ENCODE measurements at regions not wholly inside any gene's neighbourhood (a gene's known extent, or its start where the extent isn't known, plus 50 kb on each side); places are given as distances from the start of the nearest gene placed in this dataset.
A peak's percentile ranks its signal among the peaks of the same experiment; 100 is the strongest.

- POLR2A ChIA-PET, result interaction anchor here (0.5 to 2.6 kb wide), 7 partner anchors 54 to 80 kb away, joined by 3 to 13 read pairs (median 4); no protein-coding TSS in a partner anchor
- Histone ChIP-seq H3K9ac (no peak overlapping the region), H3K9me2 (no peaks in the 10 kb centered on the region), H3K9me3 (no peaks in the 10 kb centered on the region), H3F3A (replicated peaks; ENCODE audit: insufficient read depth) (no peaks in the 10 kb centered on the region), H3K36me3 (replicated peaks in 1 of 2; ENCODE audit: control insufficient read depth in 1 of 2, insufficient read depth in 2 of 2, low read length in 1 of 2) (no peaks in the 10 kb centered on the region), H3K79me2 (ENCODE audit: insufficient read depth) (no peaks in the 10 kb centered on the region), H3K27me3 (ENCODE audit: insufficient read depth) (no peaks in the 10 kb centered on the region), H3K4me1 (ENCODE audit: control insufficient read depth in 1 of 2, insufficient read depth in 2 of 2, low read depth in 1 of 2, low read length in 1 of 2) (peaks cover 19 to 28% of the 10 kb centered on the region in 2 experiments; a peak in 3 of 4 replicates), H4K20me1 (ENCODE audit: insufficient read depth) (no peaks in the 10 kb centered on the region), H3K4me3 (ENCODE audit: low read depth in 2 of 2, low read length in 1 of 2) (no peak overlapping the region), H3K27ac (ENCODE audit: low read depth in 2 of 2, low read length in 1 of 2) (peak overlapping the region in 1 of 2 experiments; percentile 98; a peak in 2 of 4 replicates), H3K4me2 (0 out of 2 replicates have a peak overlapping the region, but pooled peaks have one; percentile 25), H2AFZ (ENCODE audit: low read depth) (no peak overlapping the region)
- DNase-seq, result peak; percentile 36
- WGBS (ENCODE audit: low lambda C conversion rate), result 45% methylated on average over 3 of the region's 3 CpGs
- CTCF ChIA-PET, result interaction anchor here (1.2 to 2.8 kb wide), 6 partner anchors 23 to 161 kb away, joined by 3 to 8 read pairs (median 4); no protein-coding TSS in a partner anchor
- peak; percentile 60; the same call in 1 of the 2 replicates for TF ChIP-seq MXI1 (IDR thresholded peaks at IDR 0.05; ENCODE audit: low read depth, low read length)
- TF ChIP-seq TAF1 (IDR thresholded peaks at IDR 0.05; ENCODE audit: borderline replicate concordance, low read depth, low read length), result no peak
- no peak for TF ChIP-seq GABPA (IDR thresholded peaks at IDR 0.05; ENCODE audit: low read depth)
- no peak for TF ChIP-seq NRF1 (IDR thresholded peaks at IDR 0.05; ENCODE audit: low read depth, low read length)
- peak; percentile 15; the same call in 1 of the 2 replicates for TF ChIP-seq RCOR1 (IDR thresholded peaks at IDR 0.05; ENCODE audit: low read length)
- no peak for TF ChIP-seq FOSL2 (IDR thresholded peaks at IDR 0.05; ENCODE audit: borderline replicate concordance, low read depth)
- no peak for TF ChIP-seq NFIC (IDR thresholded peaks at IDR 0.05; ENCODE audit: borderline replicate concordance)
- 0 out of 4 replicates have a peak, but pooled peaks of 1 of the 2 experiments have one; percentile 4 for TF ChIP-seq EP300 (IDR thresholded peaks at IDR 0.05; ENCODE audit: borderline replicate concordance in 1 of 2, low read depth in 1 of 2, low read length in 1 of 2)
- TF ChIP-seq ELF1 (IDR thresholded peaks at IDR 0.05), result no peak
- TF ChIP-seq SIN3A (IDR thresholded peaks at IDR 0.05; ENCODE audit: borderline replicate concordance, low read depth, low read length), result no peak
- TF ChIP-seq PBX3 (IDR thresholded peaks at IDR 0.05), result no peak
Measured at GRCh38 chr4:173449380-173449717, 50.4 kb upstream of the SCRG1 start.

GRCh38 chr4:173448608-173449379, 49.9 kb upstream of the SCRG1 start:
- no peak for DNase-seq
- peak overlapping the region; percentile 40 to 98; a peak in 3 of 4 replicates for H3K27ac ChIP-seq (ENCODE audit: low read depth in 2 of 2, low read length in 1 of 2)
- peak overlapping the region; percentile 25; the same call in 1 of the 2 replicates for H3K4me2 ChIP-seq
- H3K27me3 ChIP-seq (ENCODE audit: insufficient read depth), result no peaks in the 10 kb centered on the region
- WGBS (ENCODE audit: low lambda C conversion rate), result 42% methylated on average over 4 of the region's 4 CpGs
- H3F3A ChIP-seq (replicated peaks; ENCODE audit: insufficient read depth), result no peaks in the 10 kb centered on the region
- ChIA-PET CTCF (interaction anchor here (1.2 to 2.8 kb wide), 5 partner anchors 23 to 57 kb away, joined by 3 to 8 read pairs (median 6); no protein-coding TSS in a partner anchor), POLR2A (interaction anchor here (0.5 to 2.6 kb wide), 7 partner anchors 55 to 81 kb away, joined by 3 to 13 read pairs (median 4); no protein-coding TSS in a partner anchor)
- H2AFZ ChIP-seq (ENCODE audit: low read depth), result no peak overlapping the region
- H3K79me2 ChIP-seq (ENCODE audit: insufficient read depth), result no peaks in the 10 kb centered on the region
- TF ChIP-seq FOXJ3 (CRISPR knock-in tag; IDR thresholded peaks at IDR 0.05), result peak; percentile 81
- TF ChIP-seq RAD21 (IDR thresholded peaks at IDR 0.05; ENCODE audit: low read length), result no peak
- no peak for TF ChIP-seq FOSL2 (IDR thresholded peaks at IDR 0.05; ENCODE audit: borderline replicate concordance, low read depth)
- no peak for TF ChIP-seq USF1 (IDR thresholded peaks at IDR 0.05; ENCODE audit: borderline replicate concordance, low read depth)
- TF ChIP-seq PBX3 (IDR thresholded peaks at IDR 0.05), result peak; percentile 76
- TF ChIP-seq TCF12 (IDR thresholded peaks at IDR 0.05), result peak; percentile 77
- peak; percentile 82 for TF ChIP-seq GATA2 (CRISPR knock-in tag; IDR thresholded peaks at IDR 0.05)
- peak; percentile 18; the same call in 1 of the 2 replicates for TF ChIP-seq JUND (IDR thresholded peaks at IDR 0.05)
- TF ChIP-seq ELF1 (IDR thresholded peaks at IDR 0.05), result no peak
- TF ChIP-seq ZBTB33 (IDR thresholded peaks at IDR 0.05; ENCODE audit: borderline replicate concordance, low read depth), result no peak
- TF ChIP-seq NFIC (IDR thresholded peaks at IDR 0.05; ENCODE audit: borderline replicate concordance), result peak; percentile 32; the same call in 1 of the 2 replicates
- peak in 1 of 2 experiments; percentile 68; a peak in 1 of 4 replicates for TF ChIP-seq EP300 (IDR thresholded peaks at IDR 0.05; ENCODE audit: borderline replicate concordance in 1 of 2, low read depth in 1 of 2, low read length in 1 of 2)
- peaks cover 19 to 28% of the 10 kb centered on the region in 2 experiments; a peak in 3 of 4 replicates for H3K4me1 ChIP-seq (ENCODE audit: control insufficient read depth in 1 of 2, insufficient read depth in 2 of 2, low read depth in 1 of 2, low read length in 1 of 2)
- no peak overlapping the region for H3K9ac ChIP-seq
- no peaks in the 10 kb centered on the region for H3K9me3 ChIP-seq
- H3K9me2 ChIP-seq, result no peaks in the 10 kb centered on the region
- no peaks in the 10 kb centered on the region for H3K36me3 ChIP-seq (replicated peaks in 1 of 2; ENCODE audit: control insufficient read depth in 1 of 2, insufficient read depth in 2 of 2, low read length in 1 of 2)
- H4K20me1 ChIP-seq (ENCODE audit: insufficient read depth), result no peaks in the 10 kb centered on the region
- no peak overlapping the region for H3K4me3 ChIP-seq (ENCODE audit: low read depth in 2 of 2, low read length in 1 of 2)
